Fibroblast of villous mesenchyme (primary cell): ENCODE measurements at regions not wholly inside any gene's neighbourhood (a gene's known extent, or its start where the extent isn't known, plus 50 kb on each side); places are given as distances from the start of the nearest gene placed in this dataset.

Experiments
- DNase-seq: peaks from one replicate; pipeline ENCODE4 v3.0.0-alpha.2; 2010; ENCODE audit warnings: low read depth
- H3K4me3 ChIP-seq: 2 replicates; pipeline ENCODE4 v1.5.1; 2011; ENCODE audit warnings: low read depth, mild to moderate bottlenecking, low read length
- TF ChIP-seq, protein P1 (sequence below): IDR thresholded peaks from 2 replicates; pipeline ENCODE4 v1.5.1; 2012; ENCODE audit warnings: low read depth, mild to moderate bottlenecking, low read length; ENCODE audit not compliant: insufficient read depth

GRCh38 chr1:8111560-8111959 lies 85.5 kb upstream of the ERRFI1 start:
- no peak overlapping the region for H3K4me3 ChIP-seq
- DNase-seq = no peak
- TF ChIP-seq, protein P1, sequence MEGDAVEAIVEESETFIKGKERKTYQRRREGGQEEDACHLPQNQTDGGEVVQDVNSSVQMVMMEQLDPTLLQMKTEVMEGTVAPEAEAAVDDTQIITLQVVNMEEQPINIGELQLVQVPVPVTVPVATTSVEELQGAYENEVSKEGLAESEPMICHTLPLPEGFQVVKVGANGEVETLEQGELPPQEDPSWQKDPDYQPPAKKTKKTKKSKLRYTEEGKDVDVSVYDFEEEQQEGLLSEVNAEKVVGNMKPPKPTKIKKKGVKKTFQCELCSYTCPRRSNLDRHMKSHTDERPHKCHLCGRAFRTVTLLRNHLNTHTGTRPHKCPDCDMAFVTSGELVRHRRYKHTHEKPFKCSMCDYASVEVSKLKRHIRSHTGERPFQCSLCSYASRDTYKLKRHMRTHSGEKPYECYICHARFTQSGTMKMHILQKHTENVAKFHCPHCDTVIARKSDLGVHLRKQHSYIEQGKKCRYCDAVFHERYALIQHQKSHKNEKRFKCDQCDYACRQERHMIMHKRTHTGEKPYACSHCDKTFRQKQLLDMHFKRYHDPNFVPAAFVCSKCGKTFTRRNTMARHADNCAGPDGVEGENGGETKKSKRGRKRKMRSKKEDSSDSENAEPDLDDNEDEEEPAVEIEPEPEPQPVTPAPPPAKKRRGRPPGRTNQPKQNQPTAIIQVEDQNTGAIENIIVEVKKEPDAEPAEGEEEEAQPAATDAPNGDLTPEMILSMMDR = no peak

GRCh38 chr1:8109216-8109615 lies 83.1 kb upstream of the ERRFI1 start:
- H3K4me3 ChIP-seq = no peak overlapping the region
- TF ChIP-seq, protein P1 = no peak
- no peak for DNase-seq

DNA sequence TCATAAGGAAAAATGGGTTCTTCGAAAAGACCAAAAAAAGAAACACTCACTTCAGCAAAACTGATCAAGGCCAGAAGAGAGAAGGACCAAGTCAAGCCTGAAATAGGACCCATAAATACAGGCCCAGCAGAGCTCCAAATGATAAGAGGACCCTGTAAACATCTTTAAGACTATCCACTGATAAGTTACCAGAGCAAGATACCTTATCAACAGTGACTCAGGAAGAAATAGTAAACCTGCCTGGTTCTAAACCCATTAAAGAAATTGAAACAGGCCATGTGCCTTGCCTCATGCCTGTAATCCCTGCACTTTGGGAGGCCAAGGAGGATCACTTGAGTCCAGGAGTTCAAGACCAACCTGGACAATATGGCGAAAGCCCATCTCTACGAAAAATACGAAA lies 81.8 kb upstream of the ERRFI1 start:
- TF ChIP-seq, protein P1 = no peak
- H3K4me3 ChIP-seq = no peak overlapping the region
- DNase-seq = peak; percentile 95

DNA sequence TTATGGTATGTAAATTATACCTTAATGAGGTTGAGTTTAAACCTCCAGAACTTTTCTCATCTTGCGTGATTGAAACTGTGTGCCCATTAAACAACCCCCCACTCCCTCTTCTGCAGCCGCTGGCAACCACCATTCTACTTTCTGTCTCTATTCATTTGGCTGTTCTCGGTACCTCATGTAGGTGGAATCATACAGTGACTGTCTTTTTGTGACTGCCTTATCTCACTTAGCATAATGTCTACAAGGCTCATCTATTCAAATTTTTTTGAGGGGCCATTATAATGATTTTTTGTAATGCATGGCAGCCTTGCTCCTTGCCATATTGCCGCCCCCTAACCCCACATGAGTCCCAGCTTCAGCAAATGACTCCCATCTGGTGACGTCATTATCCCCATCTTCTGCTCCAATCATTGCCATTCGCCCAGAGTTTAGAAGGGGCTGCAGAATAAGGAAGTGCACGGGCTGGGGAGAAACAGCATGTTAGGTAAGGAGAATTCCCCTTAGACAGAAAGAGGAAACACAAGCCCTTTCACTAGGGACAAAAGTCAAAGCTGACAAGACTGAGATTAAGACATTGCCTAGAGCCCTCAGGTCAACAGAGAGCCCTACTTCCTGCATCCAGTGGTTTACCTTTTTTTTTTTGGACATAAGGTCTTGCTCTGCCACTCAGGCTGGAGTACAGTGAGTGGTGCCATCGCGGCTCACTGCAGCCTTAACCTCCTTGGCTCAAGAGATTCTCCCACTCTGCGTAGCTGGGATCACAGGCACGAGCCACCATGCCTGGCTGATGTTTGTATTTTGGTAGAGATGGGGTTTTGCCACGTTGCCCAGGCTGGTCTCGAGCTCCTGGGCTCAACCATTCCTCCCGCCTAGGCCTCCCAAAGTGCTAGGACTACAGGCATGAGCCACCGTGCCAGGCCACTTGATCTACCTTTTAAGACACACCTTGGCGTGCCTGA lies 78.4 kb upstream of the ERRFI1 start:
- TF ChIP-seq, protein P1 = no peak
- no peak overlapping the region for H3K4me3 ChIP-seq
- no peak for DNase-seq

DNA sequence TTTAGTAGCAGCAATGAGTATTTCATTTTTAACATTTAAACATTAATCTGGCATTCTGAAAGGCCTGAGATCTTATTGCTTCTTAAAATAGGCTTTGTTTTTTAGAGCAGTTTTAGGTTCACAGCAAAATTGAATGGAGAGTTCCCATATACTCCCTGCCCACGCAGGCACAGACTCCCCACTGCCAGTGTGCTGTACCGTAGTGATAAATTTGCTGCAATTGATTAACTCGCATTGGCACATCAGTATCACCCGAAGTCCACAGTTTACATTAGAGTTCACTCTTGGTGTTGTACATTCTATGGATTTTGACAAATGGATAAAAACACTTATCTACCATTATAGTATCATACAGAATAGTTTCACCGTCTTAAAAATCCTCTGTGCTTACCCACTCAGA lies 71.8 kb upstream of the ERRFI1 start:
- TF ChIP-seq, protein P1 = no peak
- no peak overlapping the region for H3K4me3 ChIP-seq
- no peak for DNase-seq

DNA sequence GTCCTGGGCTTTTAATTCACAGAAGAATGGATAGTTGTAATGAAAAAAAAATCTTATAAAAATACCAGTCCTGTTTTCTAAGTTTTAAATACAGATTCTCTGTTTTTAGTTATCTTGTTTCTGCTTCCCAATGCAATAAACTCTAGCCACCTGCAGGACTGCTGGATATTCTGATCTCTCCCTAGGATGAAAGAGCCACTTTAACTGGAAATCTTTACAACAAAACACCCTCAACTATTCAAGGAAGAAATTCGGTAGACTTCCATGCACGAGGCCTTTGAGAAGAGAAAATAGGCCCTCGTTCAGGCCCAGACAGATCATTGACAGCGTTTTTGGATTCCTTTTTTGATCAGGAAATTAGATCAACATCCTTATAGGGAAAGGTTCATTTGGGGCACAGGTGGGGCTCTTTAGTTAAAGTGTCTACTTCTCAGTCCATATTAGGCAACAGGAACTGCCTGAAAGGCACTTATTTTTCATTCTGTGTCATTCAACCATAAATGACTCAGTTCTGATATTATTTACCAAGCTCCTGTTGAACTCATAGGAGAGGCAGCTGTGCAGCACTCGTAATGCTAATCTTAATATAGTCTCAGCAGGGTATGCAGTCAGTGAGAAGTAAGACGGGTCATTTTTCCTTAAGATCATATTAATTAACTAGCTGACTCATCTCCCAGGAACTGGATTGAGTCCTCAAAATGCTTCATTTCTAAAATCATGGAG lies 71.1 kb upstream of the ERRFI1 start:
- H3K4me3 ChIP-seq = no peak overlapping the region

More for the DNA sequence above, 71.1 kb upstream of the ERRFI1 start:
- peak; percentile 95 for DNase-seq
- TF ChIP-seq, protein P1 = no peak
